ENCODE measurements at regions not wholly inside any gene's neighbourhood (a gene's known extent, or its start where the extent isn't known, plus 50 kb on each side); places are given as distances from the start of the nearest gene placed in this dataset.

DNA sequence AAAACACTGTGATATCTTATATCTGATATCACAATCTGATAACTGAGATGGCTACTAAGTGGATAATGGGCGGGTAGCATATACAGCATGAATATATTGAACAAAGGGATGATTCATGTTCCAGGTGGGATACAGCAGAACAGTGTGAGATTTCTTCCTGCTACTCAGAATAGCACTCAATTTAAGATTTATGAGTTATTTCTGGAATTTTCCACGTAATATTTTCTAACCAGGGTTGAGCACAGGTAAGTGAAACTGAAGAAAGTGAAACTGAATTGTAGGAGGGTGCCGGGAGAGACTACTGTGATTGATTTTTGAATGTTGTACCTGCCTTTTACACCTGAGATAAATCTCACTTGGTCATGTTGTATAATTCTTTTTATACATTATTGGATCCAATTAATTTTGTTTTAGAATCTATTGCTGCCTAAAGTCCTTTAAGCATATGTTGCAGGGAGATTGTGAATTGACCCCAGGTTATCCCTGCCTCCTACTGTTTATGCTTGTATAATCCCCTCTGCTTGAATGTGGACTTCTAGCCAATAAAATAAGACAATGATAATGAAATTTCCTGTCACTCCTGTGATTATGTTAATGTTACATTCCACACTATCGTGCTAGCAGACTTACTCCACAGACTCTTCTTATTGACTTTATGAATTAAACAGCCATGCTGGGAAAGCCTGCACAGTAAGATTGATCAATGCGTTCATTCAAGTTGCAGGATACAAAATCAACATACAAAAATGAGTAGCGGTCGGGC, 67.6 kb upstream of the RBBP8 start:
- no peak overlapping the region for H3K4me2 ChIP-seq (ENCODE audit: low read length)
- ChIA-PET CTCF (no interaction called here), POLR2A (no interaction called here), RAD21 (ENCODE audit: low non-redundant PET in 1 of 2, low total read pairs in 2 of 2, uncharacterized antibody in 2 of 2, unreplicated experiment in 2 of 2) (no interaction called here)
- ATAC-seq = no peak
- H2AFZ ChIP-seq (ENCODE audit: low read depth, low read length, poor library complexity, severe bottlenecking) = no peak overlapping the region
- no peak overlapping the region for H3K27ac ChIP-seq (ENCODE audit: low read depth, low read length)
- no peaks in the 10 kb centered on the region for H4K20me1 ChIP-seq (ENCODE audit: insufficient read depth)
- intact Hi-C loops (cut with micrococcal nuclease) = no loop called here
- H3K4me1 ChIP-seq (ENCODE audit: control insufficient read depth in 1 of 2, insufficient read depth in 2 of 2, low read length in 2 of 2) = no peaks in the 10 kb centered on the region
- no peak for DNase-seq (ENCODE audit: low read depth, low spot score)
- no TSS peak for BruUV-seq (replicated peaks)
- no peaks in the 10 kb centered on the region; the same call in 1 of the 2 replicates for H3K9me2 ChIP-seq (ENCODE audit: insufficient read depth)
- H3K79me2 ChIP-seq (ENCODE audit: insufficient read depth, low read length) = no peaks in the 10 kb centered on the region
- H3K4me3 ChIP-seq (replicated peaks in 1 of 2; ENCODE audit: low read depth in 1 of 2, low read length in 2 of 2) = no peak overlapping the region
- no peaks in the 10 kb centered on the region for H3K9me3 ChIP-seq (ENCODE audit: control insufficient read depth in 1 of 2, insufficient read depth in 1 of 2, low read depth in 1 of 2, low read length in 2 of 2)
- no peaks in the 10 kb centered on the region for H3K27me3 ChIP-seq (ENCODE audit: insufficient read depth, low read length)
- TF ChIP-seq REST (IDR thresholded peaks at IDR 0.05; ENCODE audit: low read depth) = no peak
- TF ChIP-seq, protein P1, sequence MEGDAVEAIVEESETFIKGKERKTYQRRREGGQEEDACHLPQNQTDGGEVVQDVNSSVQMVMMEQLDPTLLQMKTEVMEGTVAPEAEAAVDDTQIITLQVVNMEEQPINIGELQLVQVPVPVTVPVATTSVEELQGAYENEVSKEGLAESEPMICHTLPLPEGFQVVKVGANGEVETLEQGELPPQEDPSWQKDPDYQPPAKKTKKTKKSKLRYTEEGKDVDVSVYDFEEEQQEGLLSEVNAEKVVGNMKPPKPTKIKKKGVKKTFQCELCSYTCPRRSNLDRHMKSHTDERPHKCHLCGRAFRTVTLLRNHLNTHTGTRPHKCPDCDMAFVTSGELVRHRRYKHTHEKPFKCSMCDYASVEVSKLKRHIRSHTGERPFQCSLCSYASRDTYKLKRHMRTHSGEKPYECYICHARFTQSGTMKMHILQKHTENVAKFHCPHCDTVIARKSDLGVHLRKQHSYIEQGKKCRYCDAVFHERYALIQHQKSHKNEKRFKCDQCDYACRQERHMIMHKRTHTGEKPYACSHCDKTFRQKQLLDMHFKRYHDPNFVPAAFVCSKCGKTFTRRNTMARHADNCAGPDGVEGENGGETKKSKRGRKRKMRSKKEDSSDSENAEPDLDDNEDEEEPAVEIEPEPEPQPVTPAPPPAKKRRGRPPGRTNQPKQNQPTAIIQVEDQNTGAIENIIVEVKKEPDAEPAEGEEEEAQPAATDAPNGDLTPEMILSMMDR (IDR thresholded peaks at IDR 0.05 in 2 of 3, conservative IDR thresholded peaks at IDR 0.05 in 1 of 3; ENCODE audit: borderline replicate concordance in 1 of 3, insufficient read depth in 1 of 3, low read depth in 2 of 3, low read length in 2 of 3) = no peak
- no peak for TF ChIP-seq EGR1 (IDR thresholded peaks at IDR 0.05; ENCODE audit: low read depth)
- no peak for TF ChIP-seq ZNF274 (IDR thresholded peaks at IDR 0.05; ENCODE audit: low read depth, low read length)
- TF ChIP-seq POLR2AphosphoS5 (IDR thresholded peaks at IDR 0.05; ENCODE audit: low read depth, low read length) = no peak
- TF ChIP-seq SIN3A (IDR thresholded peaks at IDR 0.05; ENCODE audit: low read depth) = no peak
- no peak for TF ChIP-seq MAX (IDR thresholded peaks at IDR 0.05)
- TF ChIP-seq RAD21 (IDR thresholded peaks at IDR 0.05; ENCODE audit: low read depth) = no peak
- no peak for TF ChIP-seq JUND (IDR thresholded peaks at IDR 0.05)
- no peak for TF ChIP-seq SRF (IDR thresholded peaks at IDR 0.05; ENCODE audit: low read depth)
- H3K36me3 ChIP-seq (ENCODE audit: control insufficient read depth in 1 of 2, insufficient read depth in 2 of 2, low read length in 2 of 2) = no peaks in the 10 kb centered on the region
- no peak overlapping the region for H3K9ac ChIP-seq (ENCODE audit: low read length)

Measured in HCT116 (cell line).